ENCODE measurements at regions not wholly inside any gene's neighbourhood (a gene's known extent, or its start where the extent isn't known, plus 50 kb on each side); places are given as distances from the start of the nearest gene placed in this dataset.

- Histone ChIP-seq H3K4me3 (ENCODE audit: low read length) (no peak overlapping the region), H3K9ac (ENCODE audit: low read length) (no peak overlapping the region), H3K9me3 (ENCODE audit: control insufficient read depth, low read length) (no peaks in the 10 kb centered on the region), H3K36me3 (ENCODE audit: control insufficient read depth, insufficient read depth, low read length, severe bottlenecking) (no peaks in the 10 kb centered on the region), H3K27me3 (replicated peaks; ENCODE audit: control insufficient read depth, insufficient read depth, low read length) (no peaks in the 10 kb centered on the region), H3K4me1 (ENCODE audit: control insufficient read depth, insufficient read depth, low read length) (peaks cover 6% of the 10 kb centered on the region)
- no peak for DNase-seq (ENCODE audit: low read depth)
Measured at GRCh38 chr2:228649447-228649846, 468.0 kb upstream of the SPHKAP start.

- Histone ChIP-seq H3K9me3 (ENCODE audit: control insufficient read depth, low read length) (no peaks in the 10 kb centered on the region), H3K27me3 (replicated peaks; ENCODE audit: control insufficient read depth, insufficient read depth, low read length) (no peaks in the 10 kb centered on the region), H3K36me3 (ENCODE audit: control insufficient read depth, insufficient read depth, low read length, severe bottlenecking) (no peaks in the 10 kb centered on the region), H3K4me3 (ENCODE audit: low read length) (no peak overlapping the region), H3K4me1 (ENCODE audit: control insufficient read depth, insufficient read depth, low read length) (peaks cover 6% of the 10 kb centered on the region), H3K9ac (ENCODE audit: low read length) (no peak overlapping the region)
- DNase-seq (ENCODE audit: low read depth) = no peak
Measured at GRCh38 chr2:228648541-228648940, 467.1 kb upstream of the SPHKAP start.

DNA sequence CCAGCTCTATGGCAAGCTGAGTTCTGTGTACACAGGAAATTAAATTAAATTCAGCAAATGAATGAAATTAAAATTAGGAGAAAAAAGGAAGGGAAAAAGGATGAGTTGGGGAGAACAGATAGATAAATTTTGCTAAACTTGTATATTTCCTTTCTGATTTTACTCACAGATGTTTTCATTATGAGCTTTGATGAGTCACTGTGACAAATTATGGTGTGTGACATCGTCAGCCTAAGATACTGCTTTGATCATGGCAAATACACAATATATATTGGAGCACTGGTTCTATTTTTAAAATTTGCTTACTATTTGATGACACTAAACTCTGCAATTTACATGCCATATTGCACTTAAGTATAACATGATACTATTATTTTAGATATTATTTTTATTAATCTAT is 464.6 kb upstream of the SPHKAP start:
- Histone ChIP-seq H3K4me1 (ENCODE audit: control insufficient read depth, insufficient read depth, low read length) (no peaks in the 10 kb centered on the region), H3K4me3 (ENCODE audit: low read length) (no peak overlapping the region)

GRCh38 chr2:228644199-228644598 is 462.7 kb upstream of the SPHKAP start:
- H3K36me3 ChIP-seq (ENCODE audit: control insufficient read depth, insufficient read depth, low read length, severe bottlenecking) = no peaks in the 10 kb centered on the region
- no peak overlapping the region for H3K4me3 ChIP-seq (ENCODE audit: low read length)
- H3K4me1 ChIP-seq (ENCODE audit: control insufficient read depth, insufficient read depth, low read length) = no peaks in the 10 kb centered on the region
- H3K9me3 ChIP-seq (ENCODE audit: control insufficient read depth, low read length) = no peaks in the 10 kb centered on the region
- no peaks in the 10 kb centered on the region for H3K27me3 ChIP-seq (replicated peaks; ENCODE audit: control insufficient read depth, insufficient read depth, low read length)
- no peak overlapping the region for H3K9ac ChIP-seq (ENCODE audit: low read length)
- no peak for DNase-seq (ENCODE audit: low read depth)

More for the DNA sequence above, 464.6 kb upstream of the SPHKAP start:
- H3K27me3 ChIP-seq (replicated peaks; ENCODE audit: control insufficient read depth, insufficient read depth, low read length) = no peaks in the 10 kb centered on the region
- no peaks in the 10 kb centered on the region for H3K9me3 ChIP-seq (ENCODE audit: control insufficient read depth, low read length)
- no peak for DNase-seq (ENCODE audit: low read depth)
- H3K9ac ChIP-seq (ENCODE audit: low read length) = no peak overlapping the region
- H3K36me3 ChIP-seq (ENCODE audit: control insufficient read depth, insufficient read depth, low read length, severe bottlenecking) = no peaks in the 10 kb centered on the region

DNA sequence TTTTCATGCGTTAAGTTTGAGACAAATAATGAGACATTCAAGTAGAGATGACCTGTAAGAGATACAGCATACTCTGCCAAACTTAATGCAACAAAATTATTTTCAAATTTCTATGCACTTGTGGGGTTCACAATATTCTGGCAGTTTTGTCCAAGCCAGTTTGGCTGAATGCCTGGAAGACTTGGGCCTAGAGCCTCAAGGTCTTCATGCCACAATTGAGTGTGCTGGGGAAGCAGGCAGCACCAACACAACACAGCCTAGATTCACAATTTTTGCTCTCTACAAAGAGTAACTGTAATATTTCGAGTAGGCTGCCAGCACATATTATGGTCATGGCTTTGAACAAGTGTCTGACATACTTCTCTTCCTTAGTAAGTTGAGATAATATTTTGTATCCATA is 461.4 kb upstream of the SPHKAP start:
- H3K36me3 ChIP-seq (ENCODE audit: control insufficient read depth, insufficient read depth, low read length, severe bottlenecking) = no peaks in the 10 kb centered on the region
- no peaks in the 10 kb centered on the region for H3K9me3 ChIP-seq (ENCODE audit: control insufficient read depth, low read length)
- no peaks in the 10 kb centered on the region for H3K4me1 ChIP-seq (ENCODE audit: control insufficient read depth, insufficient read depth, low read length)
- no peak overlapping the region for H3K9ac ChIP-seq (ENCODE audit: low read length)
- no peaks in the 10 kb centered on the region for H3K27me3 ChIP-seq (replicated peaks; ENCODE audit: control insufficient read depth, insufficient read depth, low read length)
- DNase-seq (ENCODE audit: low read depth) = no peak
- H3K4me3 ChIP-seq (ENCODE audit: low read length) = no peak overlapping the region

DNA sequence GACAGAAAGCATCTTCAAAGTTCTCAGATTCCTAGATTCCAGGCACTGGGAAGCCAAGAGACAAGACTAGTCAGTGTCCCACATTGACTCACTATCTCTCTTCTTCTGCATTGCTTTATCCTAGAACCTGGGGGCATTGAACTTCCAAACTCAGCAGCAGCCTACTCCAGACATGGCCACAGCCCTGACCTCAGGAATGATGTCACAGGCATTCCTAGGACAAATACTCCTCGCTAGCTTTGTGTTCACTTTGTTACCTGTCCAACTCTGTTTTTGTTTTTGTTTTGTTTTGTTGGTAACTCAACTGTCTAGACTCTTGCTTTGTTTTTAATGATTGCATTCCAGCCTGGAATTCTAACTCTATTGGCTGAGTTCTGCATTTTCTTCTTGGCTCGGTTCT is 449.3 kb upstream of the SPHKAP start:
- no peaks in the 10 kb centered on the region for H3K27me3 ChIP-seq (replicated peaks; ENCODE audit: control insufficient read depth, insufficient read depth, low read length)
- H3K9ac ChIP-seq (ENCODE audit: low read length) = no peak overlapping the region
- H3K4me3 ChIP-seq (ENCODE audit: low read length) = no peak overlapping the region
- no peaks in the 10 kb centered on the region for H3K4me1 ChIP-seq (ENCODE audit: control insufficient read depth, insufficient read depth, low read length)
- H3K9me3 ChIP-seq (ENCODE audit: control insufficient read depth, low read length) = no peaks in the 10 kb centered on the region
- H3K36me3 ChIP-seq (ENCODE audit: control insufficient read depth, insufficient read depth, low read length, severe bottlenecking) = no peaks in the 10 kb centered on the region
- DNase-seq (ENCODE audit: low read depth) = no peak

- peak; percentile 32 for DNase-seq (ENCODE audit: low read depth)
- Histone ChIP-seq H3K4me1 (ENCODE audit: control insufficient read depth, insufficient read depth, low read length) (no peaks in the 10 kb centered on the region), H3K4me3 (ENCODE audit: low read length) (no peak overlapping the region), H3K27me3 (replicated peaks; ENCODE audit: control insufficient read depth, insufficient read depth, low read length) (no peaks in the 10 kb centered on the region), H3K9me3 (ENCODE audit: control insufficient read depth, low read length) (no peaks in the 10 kb centered on the region), H3K36me3 (ENCODE audit: control insufficient read depth, insufficient read depth, low read length, severe bottlenecking) (no peaks in the 10 kb centered on the region), H3K9ac (ENCODE audit: low read length) (no peak overlapping the region)
Measured at GRCh38 chr2:228629251-228629650, 447.8 kb upstream of the SPHKAP start.

- H3K4me3 ChIP-seq (ENCODE audit: low read length) = no peak overlapping the region
- DNase-seq (ENCODE audit: low read depth) = peak; percentile 33
- H3K9me3 ChIP-seq (ENCODE audit: control insufficient read depth, low read length) = no peaks in the 10 kb centered on the region
- H3K27me3 ChIP-seq (replicated peaks; ENCODE audit: control insufficient read depth, insufficient read depth, low read length) = no peaks in the 10 kb centered on the region
- H3K36me3 ChIP-seq (ENCODE audit: control insufficient read depth, insufficient read depth, low read length, severe bottlenecking) = no peaks in the 10 kb centered on the region
- no peaks in the 10 kb centered on the region for H3K4me1 ChIP-seq (ENCODE audit: control insufficient read depth, insufficient read depth, low read length)
- H3K9ac ChIP-seq (ENCODE audit: low read length) = no peak overlapping the region
Measured at GRCh38 chr2:228628682-228629081, 447.2 kb upstream of the SPHKAP start.

- Histone ChIP-seq H3K4me1 (ENCODE audit: control insufficient read depth, insufficient read depth, low read length) (no peaks in the 10 kb centered on the region), H3K9ac (ENCODE audit: low read length) (no peak overlapping the region), H3K9me3 (ENCODE audit: control insufficient read depth, low read length) (no peaks in the 10 kb centered on the region), H3K27me3 (replicated peaks; ENCODE audit: control insufficient read depth, insufficient read depth, low read length) (no peaks in the 10 kb centered on the region), H3K4me3 (ENCODE audit: low read length) (no peak overlapping the region), H3K36me3 (ENCODE audit: control insufficient read depth, insufficient read depth, low read length, severe bottlenecking) (no peaks in the 10 kb centered on the region)
- DNase-seq (ENCODE audit: low read depth) = no peak
Measured at GRCh38 chr2:228627510-228627909, 446.0 kb upstream of the SPHKAP start.

DNA sequence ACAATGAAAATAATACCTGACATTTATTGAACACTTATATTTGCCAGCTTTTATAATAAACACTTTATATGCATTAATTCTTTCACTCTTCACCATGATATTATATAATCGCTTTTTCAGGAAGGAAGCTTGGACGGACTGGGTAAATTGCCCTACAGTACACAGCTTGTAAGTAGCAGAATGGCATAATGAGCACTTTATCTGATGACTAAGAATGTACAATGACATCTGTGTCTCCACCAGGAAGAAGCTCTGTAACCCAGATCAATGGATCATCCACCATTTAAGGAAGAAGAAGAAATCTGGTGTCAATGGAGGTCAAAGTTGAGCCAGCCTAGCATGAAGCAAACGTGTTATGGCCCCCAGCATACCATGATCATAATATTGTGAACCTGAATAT is 444.0 kb upstream of the SPHKAP start:
- no peaks in the 10 kb centered on the region for H3K27me3 ChIP-seq (replicated peaks; ENCODE audit: control insufficient read depth, insufficient read depth, low read length)
- H3K4me1 ChIP-seq (ENCODE audit: control insufficient read depth, insufficient read depth, low read length) = no peaks in the 10 kb centered on the region
- no peak for DNase-seq (ENCODE audit: low read depth)
- H3K36me3 ChIP-seq (ENCODE audit: control insufficient read depth, insufficient read depth, low read length, severe bottlenecking) = no peaks in the 10 kb centered on the region
- no peaks in the 10 kb centered on the region for H3K9me3 ChIP-seq (ENCODE audit: control insufficient read depth, low read length)
- H3K4me3 ChIP-seq (ENCODE audit: low read length) = no peak overlapping the region
- no peak overlapping the region for H3K9ac ChIP-seq (ENCODE audit: low read length)

DNA sequence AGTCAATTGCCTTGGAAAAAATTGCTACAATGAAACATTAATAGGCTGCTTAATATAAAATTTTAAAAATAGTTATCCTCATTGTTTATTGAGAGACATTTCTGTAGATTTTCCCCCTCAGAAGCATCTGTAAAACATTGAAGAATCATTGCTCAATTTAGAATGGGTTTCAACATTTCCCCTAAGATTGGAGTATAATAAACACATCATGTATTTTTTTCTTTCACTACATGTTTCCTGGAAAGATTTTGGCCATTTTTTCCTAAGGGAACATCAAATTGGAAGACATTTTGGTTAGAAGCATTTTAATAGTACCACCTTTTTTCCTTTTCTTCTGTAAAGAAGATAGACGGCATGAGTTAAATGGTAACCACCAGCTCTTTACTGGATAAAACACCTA is 443.2 kb upstream of the SPHKAP start:
- H3K4me3 ChIP-seq (ENCODE audit: low read length) = no peak overlapping the region
- no peaks in the 10 kb centered on the region for H3K9me3 ChIP-seq (ENCODE audit: control insufficient read depth, low read length)
- H3K9ac ChIP-seq (ENCODE audit: low read length) = no peak overlapping the region
- DNase-seq (ENCODE audit: low read depth) = peak; percentile 46
- no peaks in the 10 kb centered on the region for H3K27me3 ChIP-seq (replicated peaks; ENCODE audit: control insufficient read depth, insufficient read depth, low read length)
- no peaks in the 10 kb centered on the region for H3K36me3 ChIP-seq (ENCODE audit: control insufficient read depth, insufficient read depth, low read length, severe bottlenecking)
- no peaks in the 10 kb centered on the region for H3K4me1 ChIP-seq (ENCODE audit: control insufficient read depth, insufficient read depth, low read length)

GRCh38 chr2:228615496-228615895 is 434.0 kb upstream of the SPHKAP start:
- no peaks in the 10 kb centered on the region for H3K27me3 ChIP-seq (replicated peaks; ENCODE audit: control insufficient read depth, insufficient read depth, low read length)
- H3K36me3 ChIP-seq (ENCODE audit: control insufficient read depth, insufficient read depth, low read length, severe bottlenecking) = no peaks in the 10 kb centered on the region
- no peak overlapping the region for H3K9ac ChIP-seq (ENCODE audit: low read length)
- no peak overlapping the region for H3K4me3 ChIP-seq (ENCODE audit: low read length)
- peaks cover 14% of the 10 kb centered on the region for H3K4me1 ChIP-seq (ENCODE audit: control insufficient read depth, insufficient read depth, low read length)
- no peak for DNase-seq (ENCODE audit: low read depth)
- H3K9me3 ChIP-seq (ENCODE audit: control insufficient read depth, low read length) = no peaks in the 10 kb centered on the region
